ENCODE measurements at regions not wholly inside any gene's neighbourhood (a gene's known extent, or its start where the extent isn't known, plus 50 kb on each side); places are given as distances from the start of the nearest gene placed in this dataset.

DNA sequence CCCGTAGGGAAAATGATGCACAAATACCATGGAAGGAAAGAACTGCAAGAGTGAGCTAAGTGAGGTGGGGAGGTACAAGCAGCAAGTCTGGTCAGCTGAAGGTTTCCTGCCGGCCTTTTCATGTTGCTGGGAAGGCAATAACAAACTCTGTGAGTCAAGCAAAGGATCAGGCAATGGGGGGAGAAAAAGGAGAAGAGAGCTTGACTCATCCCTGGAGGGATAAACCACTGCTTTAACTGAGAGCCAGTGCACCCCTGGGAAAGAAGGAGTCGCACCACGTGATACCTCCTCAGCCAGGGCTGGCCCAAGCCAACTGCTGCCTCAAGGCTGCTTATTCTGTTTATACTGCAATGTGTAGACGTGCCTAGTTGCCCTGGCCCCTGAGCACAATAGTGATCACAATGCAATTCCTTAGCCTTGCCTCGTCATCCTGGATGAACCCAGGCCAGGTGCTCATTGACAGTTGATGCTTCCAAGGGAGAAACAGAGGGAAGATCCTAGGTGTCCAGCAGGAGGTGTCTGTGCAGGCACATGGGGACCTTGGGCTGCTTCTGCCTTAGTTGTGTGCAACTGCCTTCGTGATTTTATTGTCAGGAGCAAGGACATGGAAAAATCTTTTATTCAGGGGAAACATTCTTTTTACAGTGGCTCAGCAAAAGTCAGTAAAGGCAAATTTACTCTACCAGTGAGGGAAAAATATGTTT, 203.0 kb upstream of the TUT7 start:
- no peak for DNase-seq

DNA sequence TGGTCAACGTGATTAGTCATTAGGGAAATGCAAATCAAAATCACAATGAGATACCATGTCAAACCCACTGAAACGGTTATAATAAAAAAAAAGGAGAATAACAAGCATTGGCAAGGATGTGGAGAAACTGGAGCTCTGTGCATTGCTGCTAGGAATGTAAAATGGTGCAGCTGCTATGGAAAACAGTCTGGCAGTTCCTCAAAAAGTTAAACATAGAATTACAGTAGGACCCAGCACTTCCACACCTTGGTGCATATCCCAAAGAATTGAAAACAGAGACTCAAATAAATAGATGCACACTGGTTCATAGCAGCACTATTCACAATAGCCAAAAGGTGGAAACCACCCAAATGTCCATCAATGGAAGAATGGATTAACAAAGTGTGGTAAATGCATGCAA, 201.5 kb upstream of the TUT7 start:
- DNase-seq: no peak

DNA sequence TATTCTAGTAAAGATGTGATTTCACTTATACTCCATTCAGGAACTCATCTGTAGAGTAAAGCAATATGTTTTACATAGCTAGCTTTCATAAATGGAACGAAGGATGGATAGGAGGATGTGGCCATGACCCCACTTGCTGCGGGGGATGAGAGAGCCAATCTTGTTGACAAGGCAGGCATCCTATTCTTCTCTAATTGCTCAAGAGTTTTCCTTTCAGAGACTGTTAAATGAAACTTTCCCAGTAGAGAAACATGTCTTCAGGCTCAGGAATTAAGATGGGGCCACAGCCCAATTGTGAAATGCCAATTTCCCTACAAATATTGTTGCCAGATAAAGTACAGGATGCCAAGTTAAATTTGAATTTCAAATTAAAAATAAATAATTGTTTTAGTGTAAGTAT, 196.2 kb upstream of the TUT7 start:
- DNase-seq: no peak

DNA sequence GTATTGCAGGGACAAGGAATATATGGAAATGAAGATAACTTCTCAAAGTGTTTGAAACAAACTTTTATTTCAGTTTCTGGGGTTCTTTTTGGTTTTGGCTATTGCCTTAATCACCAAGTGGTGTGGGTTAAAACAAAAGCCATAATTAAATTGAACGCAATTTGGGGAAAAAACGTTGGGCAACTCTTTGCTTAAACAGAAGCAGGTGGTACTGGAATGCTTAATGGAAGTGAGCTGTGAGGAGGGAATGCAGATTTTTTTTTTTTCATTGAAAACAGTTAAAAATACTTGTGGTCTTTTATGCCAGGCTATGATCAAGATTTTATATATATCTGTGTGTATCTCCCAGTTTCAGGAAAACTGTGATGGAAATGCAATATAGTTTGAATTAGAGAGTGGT, 195.7 kb upstream of the TUT7 start:
- no peak for DNase-seq

DNA sequence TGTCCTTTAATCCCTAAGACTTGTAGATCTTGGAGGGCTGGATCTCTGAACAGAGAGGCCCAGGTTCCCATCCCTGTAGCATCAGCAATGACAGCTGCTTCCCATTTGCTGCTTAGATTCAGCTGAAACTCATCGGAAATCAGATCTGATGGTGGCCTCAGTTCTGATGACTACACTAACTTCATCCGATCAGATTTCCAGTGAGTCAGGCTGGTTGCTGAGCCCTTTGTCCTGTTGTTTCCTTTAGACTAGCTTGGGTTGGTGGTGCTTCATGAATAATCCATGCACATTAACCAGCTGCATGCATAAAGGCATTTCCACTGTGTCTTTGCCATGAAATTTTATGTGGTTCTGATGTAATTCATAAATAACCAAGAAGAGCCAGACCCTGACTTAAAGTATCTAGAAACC, 195.2 kb upstream of the TUT7 start:
- no peak for DNase-seq

DNA sequence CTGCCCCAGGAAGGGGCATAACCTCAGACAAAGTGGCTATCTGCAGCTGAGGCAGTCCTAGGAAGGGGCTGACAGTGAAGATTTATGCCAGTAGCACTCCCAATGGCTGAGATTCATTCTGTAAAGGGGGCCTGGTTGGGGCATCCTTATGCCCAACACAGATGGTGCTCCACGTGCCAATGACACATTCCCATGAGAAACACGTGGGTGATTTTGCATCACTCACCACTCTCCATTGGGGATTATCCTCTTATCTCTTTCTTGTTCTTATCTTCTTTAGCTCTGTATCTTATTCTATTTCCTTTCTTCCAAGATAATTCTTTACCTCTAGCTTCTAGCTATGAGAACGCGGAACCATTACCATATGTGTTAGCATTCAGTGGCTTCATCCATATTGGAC, 194.0 kb upstream of the TUT7 start:
- DNase-seq: no peak

DNA sequence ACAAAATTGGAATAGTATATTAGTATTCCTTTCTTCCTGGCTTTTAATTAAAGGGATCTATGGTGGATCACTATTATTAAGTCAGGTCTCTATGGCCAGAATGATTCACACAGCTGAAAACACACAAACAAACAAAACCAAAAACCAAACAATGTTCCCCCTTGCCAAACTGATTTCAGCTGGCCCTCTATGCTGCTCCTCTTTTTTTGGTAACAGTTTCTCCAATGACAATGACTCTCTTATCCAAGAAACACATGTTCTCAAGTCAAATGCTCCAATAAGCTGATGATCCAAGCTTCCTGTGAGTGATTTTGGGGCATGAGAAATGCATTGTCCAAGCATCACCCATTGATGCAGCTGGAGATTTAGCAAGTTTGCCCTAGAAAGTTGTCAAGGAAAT, 193.4 kb upstream of the TUT7 start:
- DNase-seq: no peak

DNA sequence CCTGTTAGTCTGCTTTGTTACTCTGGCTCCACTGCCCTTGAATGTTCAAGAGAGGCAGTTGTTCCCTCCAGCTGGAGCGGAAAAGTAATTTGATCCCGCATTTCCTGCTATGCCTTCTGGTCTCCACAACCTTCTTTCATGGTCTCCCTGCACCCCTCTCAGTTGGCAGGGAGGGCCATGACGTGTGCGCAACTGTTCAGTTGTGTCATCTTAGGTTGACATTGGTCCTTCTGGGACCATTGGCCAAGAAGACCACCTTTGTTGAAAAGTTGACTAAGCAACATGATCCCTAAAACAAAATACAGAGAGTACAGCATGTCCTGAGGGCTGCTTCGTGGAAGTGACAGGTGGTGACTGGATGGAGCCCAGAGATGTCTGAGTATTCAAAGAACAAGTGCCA, 192.5 kb upstream of the TUT7 start:
- DNase-seq: no peak

DNA sequence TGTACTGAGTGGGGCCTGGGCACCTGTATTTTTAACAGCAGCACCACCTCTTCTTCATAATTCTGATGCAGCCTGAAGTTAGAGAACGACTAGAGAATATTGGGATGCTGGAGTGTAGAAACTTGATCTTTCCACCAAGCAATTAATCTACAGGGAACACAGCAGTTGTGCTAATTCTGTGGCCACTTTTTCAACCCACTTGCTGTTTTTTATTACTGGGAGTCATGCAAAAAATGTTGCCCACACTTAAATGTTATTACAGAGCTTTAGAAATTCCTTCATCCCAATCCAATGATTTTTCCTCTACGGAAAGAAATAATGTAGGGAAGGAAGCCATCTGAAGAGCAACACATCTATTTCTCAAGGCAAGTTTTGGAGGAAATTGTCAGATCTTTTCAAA, 190.9 kb upstream of the TUT7 start:
- DNase-seq: no peak

DNA sequence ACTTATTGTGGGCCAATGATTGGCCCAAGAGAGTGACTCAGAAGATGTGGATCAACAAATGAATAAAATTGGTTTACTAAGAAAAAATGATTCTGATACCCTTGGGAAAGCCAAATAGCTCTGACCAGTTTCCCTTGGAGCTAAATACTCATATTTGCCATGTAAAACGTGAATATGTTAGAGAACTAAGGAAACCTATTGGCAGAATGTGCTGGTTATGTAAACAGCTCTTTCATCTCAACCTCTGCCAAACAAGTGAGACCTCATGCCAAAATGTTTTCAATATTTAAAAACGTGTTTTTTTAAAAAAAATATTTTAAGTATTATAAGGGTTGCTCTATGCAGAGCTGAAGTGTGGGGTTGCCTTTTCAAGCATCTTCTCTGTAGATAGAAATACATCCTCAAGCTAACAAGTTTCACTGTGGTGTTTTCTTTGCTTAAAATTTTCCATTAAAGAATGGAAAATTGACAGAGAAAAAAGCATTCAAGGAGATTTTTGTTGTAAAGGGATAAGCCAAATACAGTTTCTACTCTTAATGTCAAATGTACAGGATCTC, 186.9 kb upstream of the TUT7 start:
- DNase-seq: no peak

DNA sequence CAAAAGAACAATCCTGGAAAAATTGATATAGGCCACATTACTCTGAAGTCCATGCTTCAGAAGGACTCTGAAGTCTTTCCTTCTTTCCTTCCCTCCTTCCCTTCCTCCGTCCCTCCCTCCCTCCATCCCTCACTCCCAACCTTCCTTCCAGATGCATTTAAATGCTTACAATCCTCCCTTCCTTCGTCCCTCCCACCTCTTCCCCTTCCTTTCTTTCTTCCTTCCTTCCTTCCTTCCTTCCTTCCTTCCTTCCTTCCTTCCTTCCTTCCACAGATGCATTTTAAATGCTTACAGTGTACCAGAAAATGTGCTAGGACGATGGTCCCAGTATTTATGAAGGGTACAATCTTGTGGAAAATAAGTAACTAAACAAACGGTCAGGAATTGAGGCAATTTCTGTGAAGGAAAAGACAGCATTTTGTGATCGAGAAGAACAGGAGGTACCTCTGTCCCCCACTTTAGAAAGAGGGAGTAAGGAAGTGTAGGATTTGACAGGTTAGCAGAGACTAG, 181.3 kb upstream of the TUT7 start:
- DNase-seq: no peak

DNA sequence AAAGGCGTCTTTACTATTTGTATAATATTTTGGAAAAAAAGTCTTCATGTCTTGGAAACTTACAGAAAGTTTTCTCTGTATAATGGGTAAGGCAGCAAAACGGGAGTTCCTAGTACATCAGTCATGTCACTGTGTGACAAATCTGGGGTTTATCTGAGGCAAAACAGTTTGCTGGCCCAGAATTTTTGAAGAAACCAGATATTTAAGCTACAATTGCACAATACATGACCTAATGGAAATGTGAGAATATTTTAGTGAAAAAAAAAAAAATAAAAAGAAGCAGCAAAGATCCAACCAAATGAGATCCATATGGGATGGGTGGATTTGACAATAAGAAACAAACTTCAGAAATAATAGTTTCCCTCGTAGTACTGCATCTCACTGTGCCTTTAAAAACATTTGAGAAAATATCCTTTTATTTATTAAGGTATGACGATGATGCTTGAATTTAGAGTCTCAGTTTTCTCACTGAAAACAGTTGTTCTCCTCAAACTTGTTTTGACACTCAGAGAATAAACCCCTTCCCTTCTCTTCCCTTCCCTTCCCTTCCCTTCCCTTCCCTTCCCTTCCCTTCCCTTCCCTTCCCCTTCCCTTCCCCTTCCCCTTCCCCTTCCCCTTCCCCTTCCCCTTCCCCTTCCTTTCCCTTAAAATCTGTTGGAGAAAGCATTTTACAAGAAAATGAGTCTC, 180.5 kb upstream of the TUT7 start:
- no peak for DNase-seq

DNA sequence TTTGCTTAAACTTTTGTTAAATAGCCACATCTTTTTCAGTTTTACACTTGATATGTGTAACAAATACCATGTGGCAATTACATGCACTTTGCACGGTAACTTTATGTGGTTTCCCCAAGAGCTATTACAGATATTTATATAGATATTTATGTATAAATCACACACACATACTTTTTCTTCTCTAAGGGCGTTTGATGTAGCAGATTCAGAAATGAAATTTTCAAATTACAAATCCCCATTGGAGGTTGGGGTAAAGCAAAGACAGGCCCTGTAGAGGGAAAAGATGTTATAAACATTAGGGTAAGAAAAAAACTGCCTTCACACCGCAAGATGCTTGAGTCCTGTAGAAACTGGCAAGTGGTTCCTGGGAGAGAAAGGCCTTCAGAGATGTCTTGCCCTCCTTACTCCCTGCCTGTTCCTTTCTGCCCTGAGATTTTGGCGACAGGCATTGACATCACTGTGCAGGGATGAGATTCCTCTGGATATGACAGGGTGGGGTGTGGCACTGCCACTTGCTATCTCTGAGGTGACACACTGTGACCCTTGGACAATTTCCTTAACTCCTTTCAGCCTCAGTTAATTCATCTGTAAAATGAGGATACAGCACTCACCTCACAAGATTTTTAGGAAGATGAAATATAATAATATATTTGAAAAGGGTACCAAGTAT, 177.9 kb upstream of the TUT7 start:
- no peak for DNase-seq

DNA sequence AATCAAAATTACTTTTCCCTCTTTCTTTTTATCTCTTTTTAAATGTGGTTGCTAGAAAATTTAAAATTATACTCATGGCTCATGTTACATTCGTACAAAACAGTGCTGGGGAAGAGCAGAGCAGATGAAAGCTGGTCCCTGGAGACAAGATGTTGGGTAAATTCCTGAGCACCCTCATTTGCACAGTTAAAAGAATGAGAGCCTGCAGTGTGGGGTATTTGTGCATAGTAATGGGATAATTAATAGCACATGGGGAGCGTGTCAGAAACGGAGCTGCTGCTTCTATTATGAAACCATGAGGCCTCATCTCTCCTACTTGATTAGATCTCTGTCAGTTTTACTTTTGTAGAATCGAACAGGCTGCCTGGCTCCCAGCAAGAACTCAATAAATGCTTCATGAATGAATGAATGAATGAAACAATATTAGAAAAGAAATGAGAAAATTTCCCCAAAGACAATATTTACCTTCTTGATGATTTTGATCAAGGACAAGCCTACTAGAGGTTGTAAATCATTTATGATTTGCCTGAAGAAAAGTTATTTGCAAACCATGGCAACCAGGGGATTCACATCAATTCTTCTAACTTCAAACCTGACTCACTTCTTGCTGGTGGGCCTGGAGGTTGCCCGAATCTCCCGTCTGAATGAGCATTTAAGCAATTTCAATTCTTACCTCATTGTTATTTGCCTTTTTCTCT, 177.2 kb upstream of the TUT7 start:
- DNase-seq: no peak

DNA sequence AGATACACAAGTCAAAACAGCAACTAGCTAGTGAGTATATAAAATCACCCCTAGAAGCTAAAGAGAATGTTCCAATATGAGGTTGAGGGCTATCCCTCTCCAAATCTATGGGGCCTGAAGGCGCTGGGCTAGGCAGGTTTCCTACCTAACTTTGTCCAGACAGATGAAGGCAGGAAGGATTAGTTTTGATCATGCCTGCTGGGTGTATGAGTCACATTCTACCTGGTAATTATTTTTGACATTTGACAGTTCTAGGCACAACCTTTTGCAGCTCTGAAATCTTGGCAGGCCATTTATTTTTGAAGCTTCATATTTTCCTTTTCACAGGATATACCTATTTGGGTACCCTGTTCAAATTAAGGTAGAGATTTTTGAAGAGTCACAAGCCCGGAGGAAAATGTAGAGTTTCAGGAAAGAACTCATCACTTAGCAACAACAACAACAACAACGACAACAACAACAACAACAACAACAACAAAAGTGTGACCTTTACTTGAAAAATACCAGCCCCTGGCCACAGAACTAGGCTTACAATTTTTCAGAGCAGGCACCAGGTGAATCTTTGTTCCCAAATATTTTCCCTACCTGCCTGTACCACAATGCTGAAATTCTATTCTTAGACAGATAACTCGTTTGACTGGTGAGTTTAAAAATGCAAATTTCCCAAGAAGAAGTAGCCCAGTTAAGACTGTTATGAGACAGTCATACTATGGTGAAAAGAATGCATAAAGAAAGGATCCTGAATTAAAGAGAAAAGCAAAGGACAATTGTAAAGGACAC, 175.5 kb upstream of the TUT7 start:
- DNase-seq: no peak

DNA sequence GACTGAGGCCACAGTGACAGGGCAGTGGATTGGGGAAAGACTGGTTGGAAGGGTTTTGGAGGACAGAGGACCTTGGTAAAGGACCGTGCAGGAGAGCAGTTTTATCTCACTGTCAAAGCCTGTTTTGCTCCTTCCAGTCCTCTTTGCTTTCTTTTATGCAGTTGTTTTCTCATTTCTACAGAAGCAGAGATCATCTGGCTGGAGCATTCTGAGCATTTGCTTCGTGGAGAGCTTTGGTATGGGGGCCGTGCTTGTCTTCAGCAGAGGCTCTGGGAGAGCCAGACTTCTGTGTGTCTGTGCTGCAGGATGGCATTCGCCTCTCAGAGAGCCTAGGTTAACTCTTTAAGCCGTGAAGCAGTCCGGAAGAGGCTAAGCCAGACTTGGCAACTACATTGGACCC, 171.8 kb upstream of the TUT7 start:
- DNase-seq: no peak

DNA sequence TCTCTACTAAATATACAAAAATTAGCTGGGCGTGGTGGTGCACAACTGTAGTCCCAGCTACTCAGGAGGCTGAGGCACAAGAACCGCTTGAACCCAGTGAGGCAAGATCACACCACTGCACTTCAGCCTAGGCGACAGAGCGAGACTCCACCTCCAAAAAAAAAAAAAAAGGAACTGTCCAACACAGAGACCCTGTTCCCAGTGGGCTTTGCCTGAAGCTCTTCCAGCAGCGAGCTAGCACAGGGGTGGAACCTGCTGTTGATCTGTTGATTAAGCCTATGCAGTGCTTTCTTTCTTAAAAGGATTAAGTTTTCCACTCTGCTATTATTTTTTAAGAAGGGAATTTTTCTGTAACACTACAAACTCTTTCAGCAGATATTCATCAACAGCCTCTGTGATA, 171.0 kb upstream of the TUT7 start:
- DNase-seq: no peak

DNA sequence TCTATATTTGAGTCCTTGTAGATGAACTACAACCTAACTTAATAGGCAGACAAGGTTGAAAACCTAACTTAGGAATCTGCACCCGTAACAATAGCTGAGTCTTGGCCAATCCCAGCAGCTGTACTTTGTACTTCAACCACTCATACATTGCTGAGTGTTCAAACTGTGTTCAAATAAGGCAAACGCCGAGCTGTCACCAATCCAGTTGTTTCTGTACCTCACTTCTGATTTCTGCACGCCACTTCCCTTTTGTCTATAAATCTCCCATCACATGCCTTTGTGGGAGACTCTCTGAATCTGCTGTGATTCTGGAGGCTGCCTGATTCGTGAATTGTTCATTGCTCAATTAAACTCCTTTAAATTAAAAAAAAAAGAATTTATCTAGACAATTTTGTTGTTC, 167.8 kb upstream of the TUT7 start:
- DNase-seq: no peak

DNA sequence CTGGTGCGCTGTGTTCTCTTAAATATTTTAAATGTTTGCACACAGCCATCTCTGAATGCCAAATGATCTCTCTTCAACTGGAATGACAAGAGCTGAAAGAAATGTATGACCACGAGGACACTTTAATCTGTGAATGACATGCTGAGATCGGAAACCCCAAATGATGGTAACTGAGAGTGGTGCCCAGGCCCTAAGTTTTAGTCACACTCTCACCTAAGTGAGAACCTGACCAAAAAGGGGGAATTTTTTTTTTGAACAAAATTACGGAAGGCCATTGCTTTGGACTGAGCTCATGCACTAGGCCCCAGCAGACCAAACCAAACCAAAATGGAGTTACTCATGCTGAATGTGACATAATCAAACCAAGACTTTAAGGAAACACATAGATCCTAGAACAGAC, 167.1 kb upstream of the TUT7 start:
- no peak for DNase-seq

DNA sequence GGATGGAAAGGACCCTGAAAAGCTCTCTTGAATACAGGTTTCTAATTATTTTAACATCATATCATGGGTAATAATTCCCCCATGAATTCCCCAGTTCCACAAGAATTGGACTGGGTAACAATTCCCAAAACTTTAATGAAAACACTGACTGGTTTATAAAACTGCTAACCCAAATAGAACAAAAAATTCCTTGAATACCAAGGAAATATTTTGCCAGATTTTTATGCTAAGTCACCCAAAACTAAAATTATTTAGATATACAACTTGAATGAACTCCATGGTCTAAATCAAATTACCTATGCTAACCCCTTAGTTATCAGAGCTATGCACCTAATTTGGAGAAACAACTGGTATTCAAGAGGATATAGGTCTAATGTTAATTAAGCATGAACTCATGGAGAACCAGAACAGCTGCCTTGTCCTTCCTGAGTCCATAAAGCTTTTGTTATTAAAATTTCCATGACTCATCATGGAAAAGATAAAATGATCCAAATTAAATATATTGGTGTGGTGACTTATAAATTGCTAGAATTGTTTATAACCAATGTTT, 164.9 kb upstream of the TUT7 start:
- DNase-seq: no peak

DNA sequence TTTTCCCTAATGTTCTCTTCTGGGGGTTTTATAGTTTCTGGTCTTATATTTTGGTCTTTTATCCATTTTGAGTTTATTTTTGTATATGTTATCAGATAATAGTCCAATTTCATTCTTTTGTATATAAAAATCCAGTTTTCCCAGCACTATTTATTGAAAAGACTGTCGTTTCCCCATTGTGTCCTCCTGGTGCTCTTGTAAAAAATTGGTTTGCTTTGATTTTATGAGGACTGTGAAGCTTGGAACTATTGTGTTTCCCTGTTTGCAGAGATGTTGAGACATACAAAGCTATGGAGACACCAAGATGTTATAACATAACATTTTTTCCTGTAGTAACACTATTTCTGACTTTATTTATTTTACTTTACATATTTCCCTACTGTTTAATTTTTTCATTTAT, 163.3 kb upstream of the TUT7 start:
- DNase-seq: no peak

DNA sequence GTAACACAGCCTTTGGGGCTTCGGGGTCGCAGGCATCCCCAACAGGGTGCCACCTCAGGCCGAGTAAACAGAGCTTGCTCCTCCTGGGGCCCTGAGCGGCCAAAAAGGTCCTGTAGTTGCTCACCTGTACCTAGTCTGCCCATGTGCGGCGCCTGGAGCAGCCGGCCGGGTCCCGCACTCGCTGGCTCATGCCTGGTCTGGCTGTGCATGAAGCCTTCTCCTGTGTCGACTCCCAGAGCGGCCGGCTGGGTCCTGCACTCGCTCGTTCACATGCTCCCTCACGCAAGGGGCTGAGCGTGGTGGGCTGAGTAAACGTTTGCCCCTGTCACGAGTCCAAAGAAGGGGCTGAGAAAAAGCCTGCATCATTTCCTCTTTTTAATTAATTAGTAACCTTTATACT, 162.4 kb upstream of the TUT7 start:
- no peak for DNase-seq
